ENCODE measurements at regions not wholly inside any gene's neighbourhood (a gene's known extent, or its start where the extent isn't known, plus 50 kb on each side); places are given as distances from the start of the nearest gene placed in this dataset.

- H3K4me3 ChIP-seq (ENCODE audit: low read depth, poor library complexity, severe bottlenecking): no peak overlapping the region
- no peak for TF ChIP-seq POLR2A (IDR thresholded peaks at IDR 0.05)
- TF ChIP-seq, protein P1, sequence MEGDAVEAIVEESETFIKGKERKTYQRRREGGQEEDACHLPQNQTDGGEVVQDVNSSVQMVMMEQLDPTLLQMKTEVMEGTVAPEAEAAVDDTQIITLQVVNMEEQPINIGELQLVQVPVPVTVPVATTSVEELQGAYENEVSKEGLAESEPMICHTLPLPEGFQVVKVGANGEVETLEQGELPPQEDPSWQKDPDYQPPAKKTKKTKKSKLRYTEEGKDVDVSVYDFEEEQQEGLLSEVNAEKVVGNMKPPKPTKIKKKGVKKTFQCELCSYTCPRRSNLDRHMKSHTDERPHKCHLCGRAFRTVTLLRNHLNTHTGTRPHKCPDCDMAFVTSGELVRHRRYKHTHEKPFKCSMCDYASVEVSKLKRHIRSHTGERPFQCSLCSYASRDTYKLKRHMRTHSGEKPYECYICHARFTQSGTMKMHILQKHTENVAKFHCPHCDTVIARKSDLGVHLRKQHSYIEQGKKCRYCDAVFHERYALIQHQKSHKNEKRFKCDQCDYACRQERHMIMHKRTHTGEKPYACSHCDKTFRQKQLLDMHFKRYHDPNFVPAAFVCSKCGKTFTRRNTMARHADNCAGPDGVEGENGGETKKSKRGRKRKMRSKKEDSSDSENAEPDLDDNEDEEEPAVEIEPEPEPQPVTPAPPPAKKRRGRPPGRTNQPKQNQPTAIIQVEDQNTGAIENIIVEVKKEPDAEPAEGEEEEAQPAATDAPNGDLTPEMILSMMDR (IDR thresholded peaks at IDR 0.05): no peak
- 76 to 81% methylated on average over 2 of the region's 2 CpGs for WGBS, 2 donors
- DNase-seq (ENCODE audit: low spot score in 2 of 2): no peak
- intact Hi-C loops (cut with DNase I; ENCODE audit: low total_unique reads): no loop called here
These were observed 315.8 kb upstream of the PRICKLE1 start for GRCh38 chr12:42905419-42905705.

DNA sequence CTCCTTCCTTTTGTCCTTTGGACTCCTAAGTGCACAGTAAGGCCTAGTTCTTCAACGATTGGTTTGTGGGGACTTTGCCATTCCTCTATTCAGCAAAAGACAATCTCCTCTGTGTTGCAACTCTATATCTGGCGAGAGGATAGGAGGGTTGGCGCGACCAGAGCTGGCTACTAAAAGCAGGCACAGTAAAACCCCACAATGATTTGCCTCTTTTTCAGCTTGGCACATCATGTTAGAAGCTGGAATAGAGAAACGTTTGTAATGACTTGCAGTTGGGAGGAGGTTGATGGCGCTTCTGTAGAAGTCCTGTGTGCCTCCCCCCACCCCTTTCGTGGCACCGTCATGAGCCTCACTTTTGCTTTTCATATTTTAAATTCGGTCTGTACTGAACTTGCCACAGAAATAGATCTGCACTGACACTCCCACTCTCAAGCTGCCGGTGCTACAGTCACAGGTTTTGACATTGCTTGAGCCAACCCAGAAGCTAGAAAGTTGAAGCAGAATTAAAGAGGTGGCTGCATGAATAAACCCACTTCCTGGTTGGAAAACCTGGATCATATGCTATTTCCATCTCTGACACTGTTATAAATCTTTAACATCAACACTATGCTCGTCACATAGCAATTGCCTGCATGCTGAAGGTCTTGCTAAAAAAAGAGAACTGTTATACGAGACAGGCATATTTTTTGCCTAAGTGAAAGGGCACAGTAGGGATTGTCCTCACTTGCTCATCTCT is 315.3 kb upstream of the PRICKLE1 start:
- H3K4me3 ChIP-seq (ENCODE audit: low read depth, poor library complexity, severe bottlenecking): no peak overlapping the region
- TF ChIP-seq POLR2A (IDR thresholded peaks at IDR 0.05): no peak
- TF ChIP-seq, protein P1 (IDR thresholded peaks at IDR 0.05): no peak
- WGBS, 2 donors: 60 to 64% methylated on average over 12 of the region's 12 CpGs
- DNase-seq (ENCODE audit: low spot score in 2 of 2): no peak
- intact Hi-C loops (cut with DNase I; ENCODE audit: low total_unique reads): no loop called here

- 31 to 55% methylated on average over 3 of the region's 3 CpGs for WGBS, 2 donors
- no peak for TF ChIP-seq POLR2A (IDR thresholded peaks at IDR 0.05)
- TF ChIP-seq, protein P1 (IDR thresholded peaks at IDR 0.05): no peak
- intact Hi-C loops (cut with DNase I; ENCODE audit: low total_unique reads): no loop called here
- DNase-seq (ENCODE audit: low spot score in 2 of 2): no peak
- no peak overlapping the region for H3K4me3 ChIP-seq (ENCODE audit: low read depth, poor library complexity, severe bottlenecking)
These were observed 314.2 kb upstream of the PRICKLE1 start for GRCh38 chr12:42903736-42904135.

DNA sequence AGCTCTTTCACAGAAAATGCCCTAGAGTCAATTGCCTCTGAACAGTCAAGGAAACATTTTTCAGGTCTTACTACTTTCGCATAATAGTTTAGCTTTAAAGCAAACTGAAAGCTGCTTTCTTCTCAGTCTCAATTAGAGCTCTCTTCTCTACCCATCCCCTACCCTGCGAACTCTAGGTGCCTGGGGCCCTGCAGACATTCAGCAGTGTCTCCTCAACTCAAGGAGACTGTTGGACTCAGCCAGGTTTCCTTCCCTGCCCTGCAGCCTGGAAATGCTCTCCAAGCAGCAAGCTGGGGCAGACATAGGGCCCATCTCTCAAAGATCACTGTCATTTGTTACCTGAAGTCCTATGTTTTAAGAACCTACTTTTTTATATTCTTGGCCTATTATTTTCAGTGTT is 312.5 kb upstream of the PRICKLE1 start:
- TF ChIP-seq, protein P1 (IDR thresholded peaks at IDR 0.05): no peak
- no peak for TF ChIP-seq POLR2A (IDR thresholded peaks at IDR 0.05)
- WGBS, 2 donors: 61 to 65% methylated on average over 2 of the region's 2 CpGs
- no peak overlapping the region for H3K4me3 ChIP-seq (ENCODE audit: low read depth, poor library complexity, severe bottlenecking)
- DNase-seq (ENCODE audit: low spot score in 2 of 2): no peak
- intact Hi-C loops (cut with DNase I; ENCODE audit: low total_unique reads): no loop called here

DNA sequence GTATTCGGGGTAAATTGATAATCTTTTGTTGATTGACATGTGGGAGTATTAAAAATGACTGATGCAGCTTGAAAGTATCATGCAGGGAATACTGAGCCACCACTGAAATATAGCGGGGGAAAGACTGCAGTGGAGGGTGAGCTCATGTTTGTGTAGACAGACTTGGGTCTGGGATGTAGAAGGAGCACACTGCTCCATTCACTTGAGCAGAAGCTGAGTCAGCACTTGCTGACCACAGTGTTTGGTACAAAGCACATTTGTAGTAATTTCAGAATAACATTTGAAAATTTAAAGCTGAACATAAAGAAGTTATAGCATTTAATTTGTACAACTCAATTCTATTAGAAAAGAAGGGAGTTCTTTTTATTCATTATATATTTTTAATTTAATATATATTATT is 304.3 kb upstream of the PRICKLE1 start:
- 57 to 70% methylated on average over 2 of the region's 2 CpGs for WGBS, 2 donors

More for the DNA sequence above, 304.3 kb upstream of the PRICKLE1 start:
- no peak for DNase-seq (ENCODE audit: low spot score in 2 of 2)
- no peak overlapping the region for H3K4me3 ChIP-seq (ENCODE audit: low read depth, poor library complexity, severe bottlenecking)
- intact Hi-C loops (cut with DNase I; ENCODE audit: low total_unique reads): no loop called here
- no peak for TF ChIP-seq POLR2A (IDR thresholded peaks at IDR 0.05)
- TF ChIP-seq, protein P1 (IDR thresholded peaks at IDR 0.05): no peak
